Activated T-cell treated with anti-CD3 and anti-CD28 coated beads for 48 hours (primary cell): ENCODE measurements at regions not wholly inside any gene's neighbourhood (a gene's known extent, or its start where the extent isn't known, plus 50 kb on each side); places are given as distances from the start of the nearest gene placed in this dataset.
"Not testable (repeated sequence)": the region's sequence is repeated elsewhere in the genome, so short reads cannot be mapped to it uniquely, and the experiment has no call there.

Experiments used
- DNase-seq: peaks from one replicate; pipeline ENCODE4 v3.0.0-alpha.2; 2020; ENCODE audit warnings: low read depth

DNA sequence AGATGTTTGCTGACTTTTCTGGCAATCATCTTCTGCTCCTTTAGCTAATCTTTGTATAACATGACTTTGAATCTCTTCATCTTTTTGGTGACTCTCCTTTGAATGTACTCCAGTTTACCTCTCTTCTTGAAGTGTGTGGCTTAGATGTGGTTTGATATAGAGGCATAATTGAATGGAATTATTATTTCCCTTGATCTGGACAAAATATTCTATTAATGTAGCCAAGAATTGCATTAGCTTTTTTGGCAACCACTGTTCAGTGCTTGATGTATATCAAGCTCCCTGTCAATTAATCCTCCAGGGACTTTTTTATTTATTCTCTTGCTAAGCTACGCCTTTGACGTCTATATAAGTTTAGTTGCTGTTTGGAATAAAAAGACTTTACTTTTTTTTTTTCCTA, 490.8 kb downstream of the PCDH20 start:
- DNase-seq, result no peak

DNA sequence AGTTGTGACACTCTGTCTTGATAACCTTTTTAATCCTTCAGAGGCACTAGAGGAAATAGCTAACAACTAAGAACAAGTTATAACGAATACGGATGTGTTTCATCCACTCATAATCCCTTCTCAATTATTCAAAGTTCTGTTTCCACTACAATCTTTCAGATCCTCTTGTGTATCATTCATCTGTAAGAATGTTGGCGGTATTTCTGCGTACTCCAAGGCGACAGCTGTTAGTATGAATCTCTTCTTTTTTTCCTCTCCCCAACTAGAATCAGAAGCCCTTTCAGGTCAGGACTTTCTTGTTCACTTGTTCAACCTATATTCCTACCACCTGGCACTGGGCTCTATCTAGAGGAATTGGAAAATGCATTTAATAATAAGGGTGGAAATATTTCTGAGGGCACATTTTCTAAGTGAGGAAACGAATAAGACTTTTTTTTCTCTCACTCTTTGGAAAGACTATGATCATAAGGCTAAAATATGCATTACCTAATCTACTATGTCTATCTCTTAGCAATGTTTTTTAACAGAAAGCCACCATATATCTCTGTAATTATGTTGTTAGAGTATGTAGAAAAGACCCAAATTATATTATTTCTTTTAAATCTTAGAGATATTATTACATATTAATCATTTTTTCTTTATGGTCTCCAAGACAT, 492.9 kb downstream of the PCDH20 start:
- no peak for DNase-seq

DNA sequence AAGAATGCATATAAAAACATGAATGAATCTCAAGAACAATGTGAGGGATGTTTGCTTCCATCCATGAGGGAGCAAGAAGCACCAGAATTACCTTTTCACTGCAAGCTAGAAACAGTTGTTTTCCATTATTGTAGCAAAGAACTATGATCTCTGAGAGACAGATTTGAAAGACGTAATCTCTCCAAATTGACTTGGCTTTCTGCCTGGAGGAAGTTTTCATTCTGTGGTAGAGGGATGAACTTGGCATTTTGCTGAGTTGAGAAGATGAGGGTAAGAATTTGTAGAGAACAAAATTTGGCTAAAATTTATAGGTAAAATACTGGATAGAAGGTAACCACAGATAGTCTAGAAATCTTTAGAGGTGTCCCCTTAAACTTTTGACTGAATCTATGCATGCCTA, 496.8 kb downstream of the TDRD3 start:
- no peak for DNase-seq

DNA sequence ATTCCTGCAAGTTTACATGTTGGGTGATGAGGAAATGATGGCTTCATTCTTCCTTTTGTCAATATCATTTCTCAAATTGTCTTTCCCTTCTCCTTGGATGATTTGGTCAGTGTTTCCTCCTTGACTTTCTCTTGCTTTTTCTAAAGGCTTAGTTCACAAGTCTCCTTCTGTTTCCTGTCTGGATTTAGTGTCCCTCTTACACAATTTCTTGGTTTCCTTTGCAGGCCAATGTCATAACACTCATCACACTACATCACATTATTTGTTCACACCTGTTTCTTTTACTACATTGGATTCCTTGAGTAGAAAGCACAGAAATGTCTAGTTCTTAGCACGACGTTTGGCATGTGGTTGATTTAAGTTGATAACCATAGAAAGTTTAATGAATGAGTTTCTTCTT, 490.7 kb downstream of the TDRD3 start:
- no peak for DNase-seq

DNA sequence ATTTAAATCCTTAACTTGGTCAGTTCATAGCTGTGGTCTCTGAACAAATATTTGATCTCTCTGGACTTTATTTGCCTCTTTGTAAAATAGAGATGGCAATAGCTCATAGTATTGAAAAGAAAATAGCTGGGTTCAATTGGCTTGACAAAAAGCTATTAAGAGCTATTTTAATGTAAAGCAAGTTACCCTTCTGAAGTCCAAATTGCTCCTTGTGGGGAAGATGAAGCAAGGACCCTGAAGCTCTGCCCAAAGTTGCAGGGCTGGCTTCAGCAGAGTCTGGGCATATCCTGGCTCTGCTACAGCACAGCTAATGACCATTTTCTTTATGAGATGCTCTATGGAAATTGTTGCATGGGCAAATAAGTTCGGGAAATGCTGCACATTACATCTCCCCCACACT, 484.5 kb downstream of the TDRD3 start:
- no peak for DNase-seq

DNA sequence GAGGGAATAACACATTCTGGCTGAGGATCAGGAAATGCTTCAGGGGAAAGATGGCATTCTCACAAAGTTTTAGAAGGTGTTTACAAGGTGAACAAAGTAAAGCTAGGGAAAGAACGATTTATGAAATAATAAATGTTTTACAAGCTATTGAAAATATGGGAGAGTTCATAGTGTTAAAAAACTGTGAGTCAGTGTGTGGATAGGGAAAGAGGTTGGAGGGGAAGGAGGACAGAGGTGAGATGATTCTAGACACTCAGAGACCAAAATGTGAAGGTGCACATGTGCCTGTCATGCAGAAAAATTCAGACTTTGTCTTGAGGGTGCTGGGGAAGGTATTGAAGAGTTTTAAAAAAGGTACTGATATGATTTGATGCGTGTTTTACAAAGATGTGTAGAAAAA, 476.1 kb downstream of the TDRD3 start:
- no peak for DNase-seq

DNA sequence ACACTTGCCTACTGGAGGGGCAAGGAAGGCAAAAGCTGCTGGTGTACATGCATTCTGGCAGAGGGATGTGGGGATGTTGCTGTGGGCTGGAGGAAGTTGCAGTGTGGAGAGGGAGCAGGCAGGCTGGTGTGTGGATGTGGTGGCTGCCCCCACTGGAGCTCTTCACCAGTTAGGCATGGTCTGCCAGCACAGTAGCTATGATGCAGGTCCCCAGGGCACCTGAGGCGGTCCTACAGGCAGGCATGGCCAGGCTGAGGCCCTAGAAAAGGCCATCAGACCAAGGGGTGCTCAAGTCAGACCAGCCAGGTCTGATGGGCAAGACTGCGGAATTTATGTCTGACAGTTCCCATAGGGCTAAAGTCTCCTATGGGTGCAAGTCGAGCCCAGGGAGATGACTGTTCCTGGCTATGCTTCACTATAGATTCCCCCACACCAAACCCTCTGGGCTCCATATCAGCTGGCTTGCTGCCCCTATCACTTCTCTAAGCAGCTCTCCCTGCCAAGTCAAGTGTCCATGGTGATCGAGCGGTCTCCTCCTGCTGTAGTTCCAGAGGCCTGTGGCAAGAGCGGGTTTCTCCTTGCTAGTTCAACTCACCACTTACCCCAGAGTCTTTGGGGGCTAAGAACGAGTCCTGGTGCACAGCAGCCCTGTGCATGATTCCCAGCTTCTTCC, 473.1 kb downstream of the TDRD3 start:
- no peak for DNase-seq

DNA sequence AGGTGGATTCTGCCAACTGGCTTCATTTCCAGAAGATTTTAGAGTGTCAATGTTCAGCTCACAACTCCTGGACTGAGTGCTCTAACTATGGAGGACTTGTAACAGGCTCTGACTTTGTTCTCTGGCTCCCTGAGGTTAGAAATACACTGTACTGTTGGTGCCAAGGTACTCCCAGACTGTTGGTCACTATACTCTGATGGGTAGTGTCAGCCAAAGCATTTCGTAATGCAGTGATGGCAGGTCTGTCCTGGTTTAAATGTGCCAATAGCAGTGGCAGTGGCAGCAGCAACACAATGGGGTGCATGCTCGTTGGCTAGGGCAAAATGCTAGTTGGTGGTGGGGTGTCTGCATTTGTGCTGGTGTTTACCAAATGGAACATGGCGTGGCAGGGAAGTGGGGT, 472.2 kb downstream of the TDRD3 start:
- no peak for DNase-seq

DNA sequence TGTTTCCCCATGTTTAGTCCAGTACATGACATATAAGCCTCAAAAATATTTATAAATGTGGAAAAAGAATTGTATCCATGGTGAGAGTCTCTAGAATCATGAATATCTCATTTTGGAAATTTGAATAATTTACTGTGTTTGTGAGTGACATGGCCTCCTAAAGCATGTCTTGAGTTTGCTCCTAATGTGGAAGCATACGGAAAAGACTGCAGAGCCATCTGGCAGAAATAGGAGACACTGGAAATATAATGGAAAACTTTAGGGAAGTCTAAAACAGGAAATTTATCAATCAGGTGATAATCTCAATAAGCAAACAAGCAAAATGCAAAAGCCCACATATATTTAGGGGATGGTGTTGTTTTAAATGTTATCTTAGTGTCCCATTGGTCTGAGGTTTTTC, 465.0 kb downstream of the TDRD3 start:
- no peak for DNase-seq

DNA sequence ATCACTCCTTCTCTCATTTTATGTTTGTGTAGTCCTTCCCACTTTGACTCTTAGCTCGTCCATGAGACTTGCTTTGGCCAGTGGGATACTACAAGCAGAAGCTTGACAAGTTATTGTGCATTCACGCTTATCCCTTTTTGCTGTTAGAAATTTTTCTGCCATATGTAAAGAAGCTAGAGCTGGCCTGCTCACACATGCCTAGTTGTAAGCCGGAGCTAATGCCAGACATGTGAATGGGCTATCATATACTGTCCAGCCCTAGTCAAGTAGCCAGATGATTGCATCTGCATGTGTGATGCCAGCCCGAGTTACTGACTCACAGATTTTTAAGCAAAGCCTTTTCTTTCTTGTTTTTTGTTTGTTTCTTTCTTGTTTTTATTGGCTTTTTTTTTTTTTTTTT, 460.7 kb downstream of the TDRD3 start:
- DNase-seq, result no peak

DNA sequence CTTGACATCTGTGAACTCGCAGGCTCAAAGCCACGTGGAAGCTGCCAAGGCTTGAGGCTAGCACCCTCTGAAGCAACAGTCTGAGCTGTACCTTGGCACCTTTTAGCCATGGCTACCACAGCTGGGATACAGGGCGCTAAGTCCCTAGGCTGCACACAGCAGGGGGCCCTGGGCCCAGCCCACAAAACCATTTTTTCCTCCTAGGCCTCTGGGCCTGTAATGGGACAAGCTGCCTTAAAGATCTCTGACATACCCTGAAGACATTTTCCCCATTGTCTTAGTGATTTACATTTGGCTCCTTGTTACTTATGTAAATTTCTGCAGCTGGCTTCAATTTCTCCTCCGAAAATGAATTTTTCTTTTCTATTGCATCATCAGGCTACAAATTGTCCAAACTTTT, 455.9 kb downstream of the TDRD3 start:
- no peak for DNase-seq

DNA sequence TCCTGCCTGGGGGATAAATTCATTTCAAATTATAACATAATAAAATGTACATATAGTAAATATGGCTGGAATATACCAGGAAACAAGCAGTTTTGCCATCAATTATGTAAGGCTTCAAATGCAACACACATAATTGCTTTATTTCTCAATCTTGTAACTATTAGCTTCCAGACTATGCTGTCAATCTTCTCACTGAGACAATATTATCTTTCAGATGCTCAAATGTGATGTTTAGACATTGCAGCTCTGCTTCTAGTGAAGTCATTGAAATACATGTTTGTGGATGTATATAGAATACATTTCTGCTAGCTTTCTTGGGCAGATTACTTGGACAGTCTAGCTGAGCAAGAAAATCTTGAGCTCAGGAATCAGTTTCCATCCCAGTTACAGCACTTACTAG, 454.4 kb downstream of the TDRD3 start:
- DNase-seq, result no peak

DNA sequence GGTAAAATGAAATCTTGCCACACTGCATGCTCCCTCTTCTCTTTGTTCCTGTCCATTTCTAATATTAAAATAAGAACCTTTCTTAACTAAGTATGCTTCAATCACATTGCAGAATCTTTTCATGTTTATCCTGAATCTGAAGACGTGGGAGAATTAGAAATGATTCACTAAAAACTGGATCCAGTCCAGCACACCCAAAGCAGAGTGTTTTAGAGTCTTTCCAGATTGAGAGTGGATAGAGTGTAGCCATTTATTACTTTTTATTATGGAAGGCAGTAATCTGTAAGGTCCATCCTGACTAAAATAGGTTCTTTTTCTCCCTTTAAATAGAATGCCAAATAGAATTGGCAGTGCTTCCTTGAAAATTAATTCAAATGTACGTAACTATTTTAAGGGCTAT, 453.5 kb downstream of the TDRD3 start:
- no peak for DNase-seq

DNA sequence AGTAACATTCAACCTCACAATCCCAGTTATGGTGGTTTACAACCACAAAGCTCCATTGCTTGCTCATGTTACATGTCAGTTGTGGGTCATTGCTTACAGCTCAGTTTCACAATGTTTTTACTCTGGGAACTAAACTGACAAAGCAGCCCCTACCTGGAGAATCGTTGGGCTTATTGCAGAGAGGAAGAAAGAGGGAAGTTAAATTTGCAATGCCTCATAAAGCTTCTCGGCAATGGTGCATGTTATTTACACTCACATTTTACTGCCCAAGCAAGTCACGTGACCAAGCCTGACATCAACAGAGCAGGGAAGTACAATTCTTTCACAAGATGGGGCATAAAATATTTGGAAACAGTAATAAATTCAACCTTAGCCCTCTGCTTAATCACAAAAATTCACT, 441.6 kb downstream of the TDRD3 start:
- no peak for DNase-seq

DNA sequence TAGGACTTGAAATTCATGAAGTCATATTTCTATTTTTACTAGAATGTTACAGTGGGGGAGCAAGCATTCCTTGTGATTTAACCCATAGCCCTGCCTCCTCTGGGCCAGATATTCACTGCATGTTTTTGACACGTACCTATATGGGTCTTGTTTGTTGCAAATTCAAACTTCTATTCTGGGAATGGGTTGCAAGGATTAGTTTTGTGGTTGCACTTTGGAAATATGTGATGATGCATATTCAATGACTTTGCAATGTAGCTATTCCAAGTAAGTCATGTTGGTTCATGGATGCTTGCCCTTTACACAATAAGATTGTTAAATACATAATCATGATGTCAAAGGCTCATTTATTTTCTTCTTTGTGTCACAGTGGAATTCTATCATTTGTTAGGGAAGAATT, 440.8 kb downstream of the TDRD3 start:
- DNase-seq, result no peak

DNA sequence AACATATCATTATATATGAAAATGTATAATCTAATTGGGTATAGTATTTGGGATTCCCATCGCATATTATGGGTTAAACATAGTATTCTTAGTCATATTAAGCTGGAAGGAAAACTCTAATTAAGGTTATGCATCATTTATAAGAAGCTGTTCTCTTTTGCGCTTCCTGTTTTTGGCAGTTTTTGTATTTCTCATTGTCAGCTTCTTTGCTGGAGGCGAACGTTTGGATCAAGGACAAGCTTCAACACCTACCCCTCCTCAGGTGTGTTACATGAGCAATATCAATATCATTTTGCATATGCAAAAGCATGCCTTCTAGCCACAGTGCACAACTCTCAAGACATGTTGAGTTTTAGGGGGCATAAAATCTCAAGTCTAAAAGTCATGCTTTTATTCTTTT, 439.8 kb downstream of the TDRD3 start:
- no peak for DNase-seq

DNA sequence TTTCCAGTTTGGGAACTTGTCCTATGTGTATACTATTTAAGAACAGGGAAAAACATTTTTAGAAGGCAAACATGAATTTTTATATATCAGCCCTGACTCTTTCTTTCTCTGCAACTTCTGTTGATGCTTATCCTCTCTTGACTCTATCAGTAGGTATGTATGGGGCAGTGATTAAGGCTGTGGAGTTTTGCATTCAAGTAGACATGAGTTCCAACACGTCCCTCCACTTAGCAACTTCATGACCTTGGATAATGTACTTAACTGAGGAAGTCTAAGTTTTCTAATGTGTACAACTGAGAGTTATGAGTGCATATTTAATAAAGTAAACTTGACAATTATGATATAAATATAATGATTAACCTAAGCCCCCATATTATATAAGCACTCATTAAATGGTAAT, 414.6 kb downstream of the TDRD3 start:
- no peak for DNase-seq

DNA sequence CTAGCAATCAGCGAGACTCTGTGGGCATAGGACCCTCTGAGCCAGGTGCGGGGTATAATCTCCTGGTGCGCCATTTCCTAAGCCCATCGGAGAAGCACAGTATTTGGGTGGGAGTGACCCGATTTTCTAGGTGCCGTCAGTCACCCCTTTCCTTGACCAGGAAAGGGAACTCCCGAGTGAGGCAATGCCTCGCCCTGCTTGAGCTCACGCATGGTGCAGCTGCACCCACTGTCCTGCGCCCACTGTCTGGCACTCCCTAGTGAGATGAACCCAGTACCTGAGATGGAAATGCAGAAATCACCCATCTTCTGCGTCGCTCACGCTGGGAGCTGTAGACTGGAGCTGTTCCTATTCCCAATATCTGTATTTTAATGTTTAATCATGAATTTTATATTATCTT, 408.6 kb downstream of the TDRD3 start:
- DNase-seq, result not testable (repeated sequence)

DNA sequence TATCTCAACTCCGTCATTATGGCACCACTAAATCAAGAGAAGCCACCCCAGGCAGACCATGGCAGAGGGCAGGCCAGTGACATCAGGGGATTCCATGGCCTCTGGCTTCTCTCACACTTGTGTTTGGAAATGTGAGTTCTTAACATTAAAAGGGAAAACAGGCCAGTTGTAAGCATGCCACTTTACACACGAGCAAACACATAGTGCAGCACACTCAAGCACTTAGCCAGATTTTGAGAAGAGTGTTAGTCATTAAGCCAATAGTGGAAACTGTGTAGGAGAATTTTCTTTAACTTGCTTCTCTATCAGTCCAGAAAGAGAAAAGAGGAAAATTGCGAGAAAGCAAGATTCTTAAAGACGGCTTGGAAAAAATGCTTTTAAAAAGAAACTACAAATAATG, 401.5 kb downstream of the TDRD3 start:
- DNase-seq, result no peak

DNA sequence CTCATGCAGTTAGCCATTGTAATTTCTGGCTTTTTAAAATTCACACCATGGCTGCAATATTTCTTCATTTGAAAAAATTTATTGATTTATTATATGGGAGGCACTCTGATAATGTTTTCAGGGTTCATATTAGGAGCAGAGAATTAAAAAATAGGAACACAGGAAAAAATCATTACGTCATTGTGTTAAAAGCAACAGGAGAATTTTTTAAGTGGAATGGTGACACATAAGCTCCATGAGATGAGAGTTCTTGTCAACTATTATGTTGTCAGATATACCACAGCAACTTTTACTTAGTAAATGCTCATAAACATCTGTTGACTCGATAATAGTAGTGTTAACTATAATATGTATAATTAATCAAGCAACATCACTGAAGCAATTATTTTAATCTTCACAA, 400.1 kb downstream of the TDRD3 start:
- no peak for DNase-seq

DNA sequence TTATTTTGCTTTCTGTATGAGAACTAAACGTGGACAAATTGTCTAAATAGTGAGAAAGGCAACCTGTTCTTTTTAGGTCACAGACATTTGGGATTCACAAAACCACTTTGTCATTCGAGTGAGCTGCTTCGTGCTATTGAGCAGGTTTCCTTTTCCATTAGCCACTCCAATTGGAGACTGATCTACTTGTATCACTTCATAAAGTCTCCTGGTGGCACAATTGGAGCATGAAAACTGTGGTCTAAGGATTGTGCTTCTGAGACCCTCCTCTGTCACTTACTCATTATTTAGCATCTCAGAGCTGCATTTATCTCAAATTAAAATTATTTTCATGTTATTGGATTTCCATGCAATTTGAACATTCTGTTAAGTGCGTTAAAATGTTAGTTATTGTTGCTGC, 397.7 kb downstream of the TDRD3 start:
- DNase-seq, result no peak

DNA sequence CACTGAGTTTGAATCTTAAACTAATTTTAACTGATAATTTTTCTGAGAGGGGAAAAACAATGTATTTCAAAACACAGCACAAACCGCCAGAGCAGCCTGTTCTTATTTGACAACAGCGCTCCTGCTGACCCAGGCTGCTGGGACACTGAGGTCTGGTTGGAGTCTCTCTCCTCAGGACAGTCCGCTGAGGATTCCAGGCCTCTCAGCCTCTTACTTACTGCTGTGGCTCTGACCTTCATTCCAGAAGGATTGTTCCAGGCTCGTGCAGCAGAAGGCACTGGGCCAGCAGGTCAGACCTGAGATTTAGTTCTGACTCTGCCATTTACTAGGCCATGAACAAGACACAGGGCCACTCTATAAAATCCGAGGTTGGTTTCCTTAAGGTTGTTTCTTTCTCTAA, 393.6 kb downstream of the TDRD3 start:
- DNase-seq, result no peak

DNA sequence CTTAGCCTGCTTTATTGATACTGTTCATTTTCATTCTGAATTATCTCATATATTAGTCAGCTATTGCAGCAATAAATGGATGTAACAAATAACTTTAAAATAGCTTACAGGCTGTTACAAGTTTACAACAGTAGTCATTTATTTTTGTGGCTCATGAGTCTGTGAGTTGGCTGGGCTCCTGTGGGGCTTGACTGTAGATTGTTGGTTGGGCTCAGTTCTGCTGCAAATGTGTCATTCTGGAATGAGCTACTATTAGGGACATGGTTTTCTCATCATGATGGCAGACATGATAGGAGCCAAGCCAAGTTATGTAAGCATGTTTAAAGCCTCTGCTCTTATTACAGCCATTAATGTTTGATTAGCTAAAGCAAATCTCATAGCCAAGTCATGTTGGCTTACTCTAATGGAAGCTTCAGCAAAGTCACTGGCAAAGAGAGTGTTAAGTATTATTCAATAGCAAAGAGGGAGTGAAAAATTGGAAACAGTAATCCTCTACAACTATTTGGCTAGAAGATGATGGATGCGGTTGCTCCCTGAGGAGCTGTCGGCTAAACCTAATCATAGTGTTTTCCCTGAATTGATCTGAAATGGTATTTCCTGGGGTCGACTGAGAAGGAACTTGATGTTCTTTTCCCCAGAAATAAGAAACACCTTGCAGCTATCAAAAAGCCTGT, 391.3 kb downstream of the TDRD3 start:
- no peak for DNase-seq

DNA sequence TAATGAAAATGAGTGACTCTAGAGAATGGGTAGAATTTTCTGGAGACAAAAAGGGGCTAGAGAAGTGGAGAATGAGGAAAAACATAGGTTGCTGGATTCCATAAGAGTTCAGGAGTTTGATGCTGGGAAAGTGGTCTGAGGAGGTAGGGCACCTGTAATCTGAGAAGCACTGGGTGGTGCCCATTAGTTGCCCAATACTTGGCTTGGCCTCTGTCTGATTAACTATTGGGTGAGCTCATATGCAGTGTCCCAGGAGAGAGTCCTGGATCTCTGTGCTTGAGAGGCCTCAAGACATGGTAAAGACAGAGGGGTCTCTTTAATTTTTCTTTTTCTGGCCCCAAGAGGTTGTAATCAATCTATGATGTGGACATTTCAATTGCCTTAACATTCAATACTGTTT, 390.1 kb downstream of the TDRD3 start:
- no peak for DNase-seq
